HG02763 (cell line): ENCODE measurements at regions not wholly inside any gene's neighbourhood (a gene's known extent, or its start where the extent isn't known, plus 50 kb on each side); places are given as distances from the start of the nearest gene placed in this dataset.

Experiments
- ATAC-seq: cut with Tn5 transposase; IDR thresholded peaks from one replicate; pipeline ENCODE4 v1.9.1; 2021; ENCODE audit warnings: mild to moderate bottlenecking, moderate library complexity; ENCODE audit not compliant: unreplicated experiment

- no peak for ATAC-seq
Measured at GRCh38 chr16:73151225-73151624, 103.3 kb upstream of the ZFHX3 start.

GRCh38 chr16:73150786-73151185 lies 102.9 kb upstream of the ZFHX3 start:
- no peak for ATAC-seq

- ATAC-seq, result no peak
Measured at GRCh38 chr16:73149334-73149733, 101.4 kb upstream of the ZFHX3 start.

- ATAC-seq, result no peak
Measured at GRCh38 chr16:73147958-73148357, 100.0 kb upstream of the ZFHX3 start.

GRCh38 chr16:73145166-73145880 lies 97.4 kb upstream of the ZFHX3 start:
- ATAC-seq, result no peak

- no peak for ATAC-seq
Measured at GRCh38 chr16:73143576-73144422, 95.9 kb upstream of the ZFHX3 start.

- no peak for ATAC-seq
Measured at GRCh38 chr16:73143002-73143401, 95.1 kb upstream of the ZFHX3 start.

- ATAC-seq, result no peak
Measured at GRCh38 chr16:73142053-73142854, 94.3 kb upstream of the ZFHX3 start.

- ATAC-seq, result no peak
Measured at GRCh38 chr16:73140929-73141328, 93.0 kb upstream of the ZFHX3 start.

GRCh38 chr16:73131156-73131862 lies 83.4 kb upstream of the ZFHX3 start:
- ATAC-seq, result no peak

- no peak for ATAC-seq
Measured at GRCh38 chr16:73129455-73129854, 81.5 kb upstream of the ZFHX3 start.

- no peak for ATAC-seq
Measured at GRCh38 chr16:73126525-73126853, 78.6 kb upstream of the ZFHX3 start.

- ATAC-seq, result no peak
Measured at GRCh38 chr16:73125850-73126524, 78.1 kb upstream of the ZFHX3 start.

GRCh38 chr16:73124665-73125375 lies 76.9 kb upstream of the ZFHX3 start:
- no peak for ATAC-seq

- no peak for ATAC-seq
Measured at GRCh38 chr16:73124097-73124652, 76.2 kb upstream of the ZFHX3 start.

- ATAC-seq, result no peak
Measured at GRCh38 chr16:73122604-73123391, 74.9 kb upstream of the ZFHX3 start.

- ATAC-seq, result no peak
Measured at GRCh38 chr16:73116576-73116975, 68.6 kb upstream of the ZFHX3 start.

GRCh38 chr16:73113336-73113735 lies 65.4 kb upstream of the ZFHX3 start:
- no peak for ATAC-seq
